Adipocyte (in vitro differentiated cells): ENCODE measurements at regions not wholly inside any gene's neighbourhood (a gene's known extent, or its start where the extent isn't known, plus 50 kb on each side); places are given as distances from the start of the nearest gene placed in this dataset.

Source experiments
- DNase-seq: peaks from one replicate; pipeline ENCODE4 v3.0.0-alpha.2; 2015; ENCODE audit warnings: low read depth
- H3K27me3 ChIP-seq: replicated peaks from 2 replicates; pipeline ENCODE4 v1.7.0; 2013; ENCODE audit warnings: mild to moderate bottlenecking, low read length, moderate library complexity; ENCODE audit not compliant: control insufficient read depth, insufficient read depth
- H3K36me3 ChIP-seq: 2 replicates; pipeline ENCODE4 v1.7.0; 2013; ENCODE audit warnings: low read length, mild to moderate bottlenecking, moderate library complexity; ENCODE audit not compliant: control insufficient read depth, insufficient read depth, severe bottlenecking
- H3K4me1 ChIP-seq: 2 replicates; pipeline ENCODE4 v1.7.0; 2013; ENCODE audit warnings: mild to moderate bottlenecking, low read length, moderate library complexity; ENCODE audit not compliant: control insufficient read depth, insufficient read depth
- H3K4me3 ChIP-seq: 2 replicates; pipeline ENCODE4 v1.7.0; 2013; ENCODE audit warnings: mild to moderate bottlenecking, low read length, moderate library complexity
- H3K9ac ChIP-seq: 2 replicates; pipeline ENCODE4 v1.7.0; 2013; ENCODE audit warnings: mild to moderate bottlenecking, low read length, moderate library complexity
- H3K9me3 ChIP-seq: 2 replicates; pipeline ENCODE4 v1.7.0; 2013; ENCODE audit warnings: mild to moderate bottlenecking, low read length, moderate library complexity; ENCODE audit not compliant: control insufficient read depth

DNA sequence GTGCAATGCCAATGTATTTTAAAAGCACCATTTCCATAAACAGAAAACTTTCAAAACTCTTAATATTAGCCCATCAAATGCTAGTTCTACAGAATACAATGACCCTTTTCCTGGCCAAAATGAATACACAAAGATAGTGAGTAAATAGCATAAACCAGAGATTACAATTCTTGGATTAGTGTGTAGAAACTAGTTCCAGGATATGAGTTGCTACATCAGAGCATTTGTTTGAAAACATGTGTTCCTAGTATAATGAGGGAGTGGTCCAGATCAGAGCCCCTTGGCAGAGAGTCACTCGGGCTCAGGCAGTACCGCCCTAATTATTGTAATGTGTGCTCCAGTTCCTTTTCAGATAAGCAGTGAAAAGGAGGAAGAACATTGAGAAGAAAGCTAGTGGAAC is 63.7 kb upstream of the COL21A1 start:
- H3K36me3 ChIP-seq = no peaks in the 10 kb centered on the region
- no peaks in the 10 kb centered on the region for H3K9me3 ChIP-seq
- no peaks in the 10 kb centered on the region for H3K27me3 ChIP-seq
- no peak overlapping the region for H3K9ac ChIP-seq
- no peak overlapping the region for H3K4me3 ChIP-seq
- peaks cover 10% of the 10 kb centered on the region for H3K4me1 ChIP-seq
- DNase-seq = peak; percentile 62

DNA sequence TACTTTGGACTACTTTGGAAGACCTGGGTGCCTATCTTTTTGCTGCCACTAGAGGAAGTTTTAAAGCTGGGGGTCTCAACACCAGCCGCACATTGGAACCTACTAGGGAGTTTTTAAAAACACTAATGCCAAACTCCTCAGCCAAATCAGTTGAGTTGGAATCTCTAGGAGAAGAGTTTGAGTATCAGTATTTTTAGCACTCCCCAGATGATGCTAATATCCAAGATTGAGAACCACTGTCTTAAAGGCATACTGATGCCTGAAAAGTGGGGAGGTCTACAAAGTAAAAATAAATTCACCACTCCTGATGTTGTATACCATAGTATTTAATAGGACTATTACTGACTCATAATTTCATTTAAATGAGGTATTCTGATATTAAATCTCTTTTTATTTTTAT is 62.9 kb upstream of the COL21A1 start:
- Histone ChIP-seq H3K9ac (no peak overlapping the region), H3K36me3 (no peaks in the 10 kb centered on the region), H3K4me3 (no peak overlapping the region), H3K4me1 (peaks cover 10% of the 10 kb centered on the region), H3K9me3 (no peaks in the 10 kb centered on the region), H3K27me3 (no peaks in the 10 kb centered on the region)
- no peak for DNase-seq

DNA sequence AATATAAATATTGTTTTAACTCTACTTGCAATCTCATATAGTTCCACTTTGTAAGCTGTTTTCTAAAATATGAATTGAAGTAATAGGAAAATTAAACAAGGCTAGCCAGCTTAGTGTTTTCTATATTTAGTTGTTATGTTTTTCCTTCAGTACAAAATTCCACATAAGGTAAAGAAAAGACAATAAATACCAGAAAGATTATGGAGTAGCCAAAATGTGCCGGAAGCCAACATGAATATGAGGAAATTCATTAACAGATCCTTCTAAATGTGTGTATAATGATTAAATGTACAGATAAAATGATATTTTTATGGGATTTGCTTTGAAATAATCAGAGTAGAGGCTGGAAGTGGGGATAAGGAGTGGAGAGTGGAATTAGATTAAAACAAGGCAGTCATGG is 52.5 kb upstream of the COL21A1 start:
- H3K4me1 ChIP-seq = peaks cover 17% of the 10 kb centered on the region
- no peak for DNase-seq

DNA sequence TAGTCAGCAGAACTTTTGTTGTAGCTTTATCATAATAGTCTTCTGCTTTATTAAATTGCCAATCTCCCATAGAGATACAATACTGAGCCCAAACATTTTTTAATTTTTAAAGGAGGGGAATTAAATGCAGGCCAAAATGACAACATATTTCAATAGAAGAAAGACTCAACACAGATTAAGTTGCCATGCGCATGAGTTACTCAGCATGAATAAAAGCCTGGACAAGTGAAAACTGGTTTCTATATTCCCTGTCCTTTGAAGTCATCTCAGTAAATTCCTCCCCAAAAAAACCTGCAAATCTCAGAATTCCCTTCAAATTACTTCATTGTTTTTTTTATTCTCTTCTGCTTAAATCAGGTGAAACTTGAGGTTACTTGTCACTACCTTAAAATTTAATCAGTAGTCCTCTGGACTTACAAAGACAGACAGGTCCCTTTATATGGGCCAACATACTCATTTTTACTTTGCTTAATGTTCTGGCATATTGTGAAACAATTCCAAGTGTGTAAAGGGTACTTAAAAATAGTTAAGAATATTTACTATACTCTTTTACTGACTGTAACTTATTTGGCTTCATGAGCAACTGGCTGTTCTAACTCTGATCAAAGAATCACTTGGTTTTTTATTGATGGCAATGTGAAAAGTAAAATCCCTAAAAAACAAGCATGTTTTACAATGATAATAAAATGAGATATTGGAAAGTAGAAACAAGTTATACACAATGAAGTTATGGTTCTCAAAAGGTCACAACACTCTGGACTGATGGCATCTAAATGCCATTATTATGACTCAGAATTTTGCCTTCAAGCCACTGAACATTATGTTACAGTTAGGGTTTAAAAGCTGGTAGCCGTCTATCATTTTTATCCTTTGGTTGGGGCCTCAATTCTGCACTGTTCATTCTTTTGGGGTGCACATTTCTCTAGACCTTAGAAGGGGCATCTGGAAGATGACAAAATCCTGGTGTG is 49.9 kb upstream of the COL21A1 start:
- Histone ChIP-seq H3K9me3 (no peaks in the 10 kb centered on the region), H3K27me3 (no peaks in the 10 kb centered on the region), H3K4me3 (no peak overlapping the region), H3K9ac (no peak overlapping the region), H3K36me3 (no peaks in the 10 kb centered on the region), H3K4me1 (peaks cover 17% of the 10 kb centered on the region)
- peak; percentile 61 for DNase-seq

More for the DNA sequence above, 52.5 kb upstream of the COL21A1 start:
- no peaks in the 10 kb centered on the region for H3K36me3 ChIP-seq
- no peak overlapping the region for H3K4me3 ChIP-seq
- no peaks in the 10 kb centered on the region for H3K27me3 ChIP-seq
- H3K9me3 ChIP-seq = no peaks in the 10 kb centered on the region
- no peak overlapping the region for H3K9ac ChIP-seq
